Vagina (tissue), 2 donors: ENCODE measurements at regions not wholly inside any gene's neighbourhood (a gene's known extent, or its start where the extent isn't known, plus 50 kb on each side); places are given as distances from the start of the nearest gene placed in this dataset.
A peak's percentile ranks its signal among the peaks of the same experiment; 100 is the strongest.

ENCODE experiments used
- DNase-seq, 2 donors: peaks; one replicate each; pipeline ENCODE4 v3.0.0-alpha.2; 2017; ENCODE audit errors: extremely low spot score in 2 of 2
- H3K27ac ChIP-seq: fragments of 200-600 bp; sonication (generic); one replicate; pipeline ENCODE4 v1.5.1; 2019
- H3K27me3 ChIP-seq: fragments of 200-600 bp; sonication (generic); one replicate; pipeline ENCODE4 v1.5.1; 2019
- H3K36me3 ChIP-seq, 2 donors: fragments of 200-600 bp; sonication (generic); one replicate each; pipeline ENCODE4 v1.5.1; 2017 to 2019
- H3K4me1 ChIP-seq: fragments of 200-600 bp; sonication (generic); one replicate; pipeline ENCODE4 v1.5.1; 2019
- H3K4me3 ChIP-seq, 2 donors: fragments of 200-600 bp; sonication (generic); 1 replicate in 1 of 2; 2 replicates in 1 of 2; pipeline ENCODE4 v1.5.1; 2016 to 2019
- H3K9me3 ChIP-seq: fragments of 200-600 bp; sonication (generic); one replicate; pipeline ENCODE4 v1.5.1; 2019
- POLR2A ChIP-seq, 2 donors: fragments of 450-650 bp; IDR thresholded peaks; one replicate each; pipeline ENCODE4 v1.6.1; 2017; ENCODE audit warnings: antibody characterized with exemption in 2 of 2, mild to moderate bottlenecking in 2 of 2, moderate library complexity in 2 of 2
- POLR2AphosphoS5 ChIP-seq, 2 donors: sonication (generic); formaldehyde crosslinking; IDR thresholded peaks; one replicate each; pipeline ENCODE4 v1.9.0; 2017; ENCODE audit warnings: antibody characterized with exemption in 2 of 2, mild to moderate bottlenecking in 2 of 2, low read depth in 1 of 2; ENCODE audit not compliant: insufficient read depth in 1 of 2
- intact Hi-C: fragments of 100-400 bp; cut with DNase I; formaldehyde crosslinking; loops from one replicate; pipeline ENCODE4 v1.15.1; 2023
- TF ChIP-seq, protein P1 (sequence below), 3 experiments: fragments of 450-650 bp in 2 of 3; fragments of 200-600 bp in 1 of 3; sonication (generic) in 1 of 3; IDR thresholded peaks; one replicate each; pipeline ENCODE4 v1.5.1; 2017 to 2019; ENCODE audit warnings: antibody characterized with exemption in 3 of 3, mild to moderate bottlenecking in 2 of 3, moderate library complexity in 2 of 3

DNA sequence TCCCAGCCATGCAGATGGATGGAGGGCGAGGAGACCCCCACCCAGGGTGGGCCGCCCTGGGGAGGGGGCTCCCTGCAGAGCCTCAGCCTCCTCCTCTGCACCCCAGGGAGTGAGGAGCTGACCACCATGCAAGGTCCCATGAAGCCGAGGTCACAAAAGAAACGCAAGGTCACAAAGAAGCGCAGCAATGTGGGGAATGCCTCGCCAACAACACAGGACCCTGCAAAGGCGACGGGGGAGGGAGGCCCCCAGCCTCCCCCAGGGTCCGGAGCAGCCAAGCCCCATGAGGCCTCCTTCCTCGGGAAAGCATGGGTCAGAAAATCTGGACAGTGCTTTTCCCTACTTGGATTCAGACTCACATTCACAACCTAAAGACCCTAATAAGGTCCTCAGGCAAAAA, 191.5 kb downstream of the BRD1 start:
- H3K27ac ChIP-seq, result no peak overlapping the region
- no peak overlapping the region for H3K4me3 ChIP-seq
- no peaks in the 10 kb centered on the region for H3K36me3 ChIP-seq
- no peak for DNase-seq
- TF ChIP-seq, protein P1, sequence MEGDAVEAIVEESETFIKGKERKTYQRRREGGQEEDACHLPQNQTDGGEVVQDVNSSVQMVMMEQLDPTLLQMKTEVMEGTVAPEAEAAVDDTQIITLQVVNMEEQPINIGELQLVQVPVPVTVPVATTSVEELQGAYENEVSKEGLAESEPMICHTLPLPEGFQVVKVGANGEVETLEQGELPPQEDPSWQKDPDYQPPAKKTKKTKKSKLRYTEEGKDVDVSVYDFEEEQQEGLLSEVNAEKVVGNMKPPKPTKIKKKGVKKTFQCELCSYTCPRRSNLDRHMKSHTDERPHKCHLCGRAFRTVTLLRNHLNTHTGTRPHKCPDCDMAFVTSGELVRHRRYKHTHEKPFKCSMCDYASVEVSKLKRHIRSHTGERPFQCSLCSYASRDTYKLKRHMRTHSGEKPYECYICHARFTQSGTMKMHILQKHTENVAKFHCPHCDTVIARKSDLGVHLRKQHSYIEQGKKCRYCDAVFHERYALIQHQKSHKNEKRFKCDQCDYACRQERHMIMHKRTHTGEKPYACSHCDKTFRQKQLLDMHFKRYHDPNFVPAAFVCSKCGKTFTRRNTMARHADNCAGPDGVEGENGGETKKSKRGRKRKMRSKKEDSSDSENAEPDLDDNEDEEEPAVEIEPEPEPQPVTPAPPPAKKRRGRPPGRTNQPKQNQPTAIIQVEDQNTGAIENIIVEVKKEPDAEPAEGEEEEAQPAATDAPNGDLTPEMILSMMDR (IDR thresholded peaks at IDR 0.05), result no peak
- no peak for TF ChIP-seq POLR2AphosphoS5 (IDR thresholded peaks at IDR 0.05; ENCODE audit: insufficient read depth in 1 of 2, low read depth in 1 of 2)
- no peak for TF ChIP-seq POLR2A (IDR thresholded peaks at IDR 0.05)
- no peaks in the 10 kb centered on the region for H3K27me3 ChIP-seq
- intact Hi-C loops, result no loop called here
- H3K9me3 ChIP-seq, result no peaks in the 10 kb centered on the region
- peaks cover 13% of the 10 kb centered on the region for H3K4me1 ChIP-seq

GRCh38 chr22:49634006-49634772, 193.5 kb downstream of the BRD1 start:
- Histone ChIP-seq H3K27ac (no peak overlapping the region), H3K4me1 (peaks cover 13% of the 10 kb centered on the region), H3K36me3 (no peaks in the 10 kb centered on the region), H3K27me3 (no peaks in the 10 kb centered on the region), H3K4me3 (no peak overlapping the region), H3K9me3 (no peaks in the 10 kb centered on the region)
- intact Hi-C loops, result no loop called here
- TF ChIP-seq, protein P1 (IDR thresholded peaks at IDR 0.05), result no peak
- no peak for DNase-seq

DNA sequence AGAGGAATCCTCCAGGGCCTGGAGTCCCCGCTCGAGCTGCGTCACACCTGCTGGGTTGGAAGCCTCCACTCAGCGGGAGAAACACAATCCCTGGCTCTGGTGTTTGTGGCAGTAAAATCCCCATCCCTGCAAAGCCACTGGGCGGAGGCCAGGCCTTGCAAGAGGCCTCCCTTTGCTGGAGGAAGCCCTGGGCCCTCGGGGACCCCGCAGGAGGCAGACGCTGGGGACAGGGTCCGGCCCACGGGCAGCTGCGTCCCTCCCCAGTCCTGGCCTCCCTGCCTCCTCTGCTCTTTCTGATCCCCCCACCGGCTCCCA, 194.7 kb downstream of the BRD1 start:
- Histone ChIP-seq H3K4me1 (peaks cover 13% of the 10 kb centered on the region), H3K36me3 (no peaks in the 10 kb centered on the region), H3K4me3 (no peak overlapping the region), H3K9me3 (no peaks in the 10 kb centered on the region), H3K27me3 (no peaks in the 10 kb centered on the region), H3K27ac (no peak overlapping the region)
- no peak for TF ChIP-seq POLR2A (IDR thresholded peaks at IDR 0.05)
- TF ChIP-seq POLR2AphosphoS5 (IDR thresholded peaks at IDR 0.05; ENCODE audit: insufficient read depth in 1 of 2, low read depth in 1 of 2), result no peak
- TF ChIP-seq, protein P1 (IDR thresholded peaks at IDR 0.05), result no peak
- intact Hi-C loops, result no loop called here
- no peak for DNase-seq

DNA sequence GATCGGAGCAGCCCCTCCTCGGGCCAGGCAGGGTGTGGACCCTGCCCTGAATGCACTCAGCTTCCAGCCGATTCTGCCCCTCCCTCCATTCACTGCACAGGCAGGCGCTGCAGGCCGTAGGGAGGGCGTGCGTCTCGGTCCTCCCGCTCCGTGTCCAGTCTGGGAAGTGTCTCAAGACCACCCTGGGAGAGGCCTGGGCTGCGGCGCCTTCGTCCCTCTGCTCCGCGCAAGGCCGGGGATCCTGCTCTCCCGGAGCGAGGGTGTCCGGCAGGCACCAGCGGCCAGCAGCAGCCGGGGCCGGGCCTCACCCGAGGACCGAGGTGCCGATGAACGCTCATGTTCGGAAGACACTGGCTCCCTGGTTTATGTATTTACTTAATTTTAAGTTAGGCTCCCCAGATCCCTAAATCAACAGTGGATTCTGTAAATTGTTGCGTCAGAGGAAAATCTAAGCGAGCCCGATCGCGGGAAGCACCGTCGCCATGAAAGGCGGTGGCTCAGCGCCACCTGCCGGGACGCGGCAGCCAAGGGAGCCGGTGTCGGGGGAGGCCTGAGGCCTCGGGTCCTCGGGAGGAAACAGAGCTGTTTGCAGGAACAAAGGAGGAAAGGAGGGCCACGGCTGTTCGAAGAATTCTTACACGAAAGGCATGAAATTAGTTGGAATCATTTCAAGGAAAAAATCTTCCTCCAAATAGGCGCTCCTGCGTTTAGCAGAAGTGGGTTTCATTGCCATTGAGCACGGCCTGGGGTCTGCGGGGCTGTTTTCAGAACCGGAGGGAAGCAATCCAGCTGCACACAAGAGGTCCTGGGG, 195.3 kb downstream of the BRD1 start:
- Histone ChIP-seq H3K9me3 (no peaks in the 10 kb centered on the region), H3K27ac (no peak overlapping the region), H3K4me1 (peaks cover 13% of the 10 kb centered on the region), H3K36me3 (no peaks in the 10 kb centered on the region), H3K27me3 (no peaks in the 10 kb centered on the region), H3K4me3 (peak overlapping the region; percentile 22 to 39)
- no peak for TF ChIP-seq POLR2A (IDR thresholded peaks at IDR 0.05)
- TF ChIP-seq, protein P1 (IDR thresholded peaks at IDR 0.05), result peak; percentile 26 to 65 (median 44)
- no peak for DNase-seq
- intact Hi-C loops, result no loop called here

DNA sequence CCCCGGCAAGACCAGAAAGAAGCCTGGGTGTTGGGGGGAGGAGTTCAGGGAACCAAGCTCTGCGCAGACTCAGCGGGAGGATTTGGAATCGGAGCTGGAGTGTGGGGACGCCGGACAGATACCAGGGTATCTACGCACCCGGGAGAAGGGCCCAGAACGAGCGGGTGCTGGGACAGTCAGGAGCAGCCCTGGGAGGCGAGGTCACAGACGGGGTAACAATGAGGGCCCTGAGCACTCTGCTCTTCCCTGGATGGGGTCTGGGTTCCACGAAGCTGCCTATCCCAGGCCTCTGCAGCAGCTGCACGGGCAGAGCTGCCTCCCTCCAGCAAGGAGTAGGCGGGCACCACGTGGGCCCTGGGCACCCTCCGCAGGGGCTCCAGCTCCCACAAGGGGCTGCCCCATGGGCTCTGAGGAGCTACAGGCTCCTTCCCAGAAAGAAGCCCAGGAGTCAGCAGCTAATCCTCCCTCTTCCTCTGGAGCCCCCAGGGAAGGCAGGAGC, 197.2 kb downstream of the BRD1 start:
- Histone ChIP-seq H3K27ac (no peak overlapping the region), H3K4me3 (no peak overlapping the region), H3K4me1 (peaks cover 13% of the 10 kb centered on the region), H3K36me3 (no peaks in the 10 kb centered on the region), H3K9me3 (no peaks in the 10 kb centered on the region), H3K27me3 (no peaks in the 10 kb centered on the region)
- intact Hi-C loops, result no loop called here
- DNase-seq, result no peak
- TF ChIP-seq, protein P1 (IDR thresholded peaks at IDR 0.05), result no peak
- no peak for TF ChIP-seq POLR2AphosphoS5 (IDR thresholded peaks at IDR 0.05; ENCODE audit: insufficient read depth in 1 of 2, low read depth in 1 of 2)
- TF ChIP-seq POLR2A (IDR thresholded peaks at IDR 0.05), result no peak
